Subcutaneous abdominal adipose tissue (tissue), 5 donors: ENCODE measurements at regions not wholly inside any gene's neighbourhood (a gene's known extent, or its start where the extent isn't known, plus 50 kb on each side); places are given as distances from the start of the nearest gene placed in this dataset.

Experiments used
- H3K27ac ChIP-seq: one replicate; pipeline ENCODE4 v1.7.0; 2013; ENCODE audit warnings: low read depth, mild to moderate bottlenecking, inconsistent platforms, low read length, moderate library complexity
- H3K27me3 ChIP-seq, 5 donors: one replicate each; pipeline ENCODE4 v1.7.0; 2013; ENCODE audit warnings: low read length in 5 of 5, inconsistent platforms in 1 of 5; ENCODE audit not compliant: control insufficient read depth in 5 of 5, insufficient read depth in 4 of 5
- H3K36me3 ChIP-seq, 5 donors: one replicate each; pipeline ENCODE4 v1.7.0; 2013; ENCODE audit warnings: low read length in 5 of 5; ENCODE audit not compliant: control insufficient read depth in 5 of 5, insufficient read depth in 5 of 5
- H3K4me1 ChIP-seq, 5 donors: one replicate each; pipeline ENCODE4 v1.7.0; 2013; ENCODE audit warnings: low read length in 5 of 5, mild to moderate bottlenecking in 3 of 5, moderate library complexity in 1 of 5; ENCODE audit not compliant: control insufficient read depth in 5 of 5, insufficient read depth in 5 of 5
- H3K4me3 ChIP-seq, 5 donors: one replicate each; pipeline ENCODE4 v1.7.0; 2013; ENCODE audit warnings: low read length in 5 of 5, low read depth in 1 of 5
- H3K9ac ChIP-seq, 5 donors: one replicate each; pipeline ENCODE4 v1.7.0; 2013; ENCODE audit warnings: low read length in 5 of 5, mild to moderate bottlenecking in 4 of 5, moderate library complexity in 3 of 5
- H3K9me3 ChIP-seq, 5 donors: one replicate each; pipeline ENCODE4 v1.7.0; 2013; ENCODE audit warnings: low read length in 5 of 5; ENCODE audit not compliant: control insufficient read depth in 5 of 5
- donor health status: healthy.
- donor health status: healthy.
- donor health status: healthy.
- donor health status: healthy.
- donor health status: healthy.

GRCh38 chr12:124094733-124095132 is 121.7 kb downstream of the ZNF664 start:
- H3K4me1 ChIP-seq, result no peaks in the 10 kb centered on the region
- no peak overlapping the region for H3K27ac ChIP-seq
- H3K9me3 ChIP-seq, result peaks cover 0 to 4% (median 0%) of the 10 kb centered on the region in 5 donors
- H3K4me3 ChIP-seq, result no peak overlapping the region
- H3K27me3 ChIP-seq, result peaks cover 3 to 18% (median 18%) of the 10 kb centered on the region in 5 donors
- no peaks in the 10 kb centered on the region for H3K36me3 ChIP-seq
- H3K9ac ChIP-seq, result no peak overlapping the region

GRCh38 chr12:124096109-124096508 is 123.1 kb downstream of the ZNF664 start:
- H3K4me3 ChIP-seq, result no peak overlapping the region
- H3K9ac ChIP-seq, result no peak overlapping the region
- H3K4me1 ChIP-seq, result no peaks in the 10 kb centered on the region
- no peak overlapping the region for H3K27ac ChIP-seq
- H3K36me3 ChIP-seq, result no peaks in the 10 kb centered on the region
- H3K27me3 ChIP-seq, result peaks cover 3 to 18% (median 18%) of the 10 kb centered on the region in 5 donors
- H3K9me3 ChIP-seq, result peaks cover 0 to 4% (median 0%) of the 10 kb centered on the region in 5 donors

- H3K9me3 ChIP-seq, result peaks cover 0 to 4% (median 0%) of the 10 kb centered on the region in 5 donors
- no peak overlapping the region for H3K4me3 ChIP-seq
- no peak overlapping the region for H3K9ac ChIP-seq
- no peak overlapping the region for H3K27ac ChIP-seq
- peaks cover 3 to 18% (median 18%) of the 10 kb centered on the region in 5 donors for H3K27me3 ChIP-seq
- H3K36me3 ChIP-seq, result no peaks in the 10 kb centered on the region
- H3K4me1 ChIP-seq, result no peaks in the 10 kb centered on the region
Measured at GRCh38 chr12:124096869-124097434, 123.9 kb downstream of the ZNF664 start.

GRCh38 chr12:124097701-124098100 is 124.7 kb downstream of the ZNF664 start:
- peaks cover 0 to 3% (median 0%) of the 10 kb centered on the region in 5 donors for H3K9me3 ChIP-seq
- peaks cover 3 to 18% (median 18%) of the 10 kb centered on the region in 5 donors for H3K27me3 ChIP-seq
- H3K9ac ChIP-seq, result no peak overlapping the region
- H3K4me3 ChIP-seq, result no peak overlapping the region
- no peak overlapping the region for H3K27ac ChIP-seq
- no peaks in the 10 kb centered on the region for H3K4me1 ChIP-seq
- H3K36me3 ChIP-seq, result no peaks in the 10 kb centered on the region

GRCh38 chr12:124098101-124098757 is 125.2 kb downstream of the ZNF664 start:
- Histone ChIP-seq H3K9ac (no peak overlapping the region), H3K27ac (no peak overlapping the region)

GRCh38 chr12:124098887-124099286 is 125.9 kb downstream of the ZNF664 start:
- no peak overlapping the region for H3K9ac ChIP-seq
- no peak overlapping the region for H3K27ac ChIP-seq
- H3K36me3 ChIP-seq, result no peaks in the 10 kb centered on the region
- H3K4me1 ChIP-seq, result no peaks in the 10 kb centered on the region
- H3K27me3 ChIP-seq, result peaks cover 3 to 18% (median 18%) of the 10 kb centered on the region in 5 donors
- no peak overlapping the region for H3K4me3 ChIP-seq
- H3K9me3 ChIP-seq, result no peaks in the 10 kb centered on the region

More at GRCh38 chr12:124098101-124098757, 125.2 kb downstream of the ZNF664 start:
- no peaks in the 10 kb centered on the region for H3K9me3 ChIP-seq
- H3K27me3 ChIP-seq, result peaks cover 3 to 18% (median 18%) of the 10 kb centered on the region in 5 donors
- H3K4me3 ChIP-seq, result no peak overlapping the region
- no peaks in the 10 kb centered on the region for H3K36me3 ChIP-seq
- H3K4me1 ChIP-seq, result no peaks in the 10 kb centered on the region

GRCh38 chr12:124099661-124100060 is 126.6 kb downstream of the ZNF664 start:
- H3K27ac ChIP-seq, result no peak overlapping the region
- no peaks in the 10 kb centered on the region for H3K9me3 ChIP-seq
- no peaks in the 10 kb centered on the region for H3K36me3 ChIP-seq
- no peak overlapping the region for H3K4me3 ChIP-seq
- H3K9ac ChIP-seq, result no peak overlapping the region
- H3K4me1 ChIP-seq, result no peaks in the 10 kb centered on the region
- H3K27me3 ChIP-seq, result peaks cover 3 to 18% (median 18%) of the 10 kb centered on the region in 5 donors

GRCh38 chr12:124100572-124101178 is 127.7 kb downstream of the ZNF664 start:
- H3K9ac ChIP-seq, result no peak overlapping the region
- H3K27ac ChIP-seq, result no peak overlapping the region

GRCh38 chr12:124105546-124105945 is 132.5 kb downstream of the ZNF664 start:
- Histone ChIP-seq H3K4me1 (no peaks in the 10 kb centered on the region), H3K9me3 (no peaks in the 10 kb centered on the region), H3K9ac (no peak overlapping the region), H3K4me3 (no peak overlapping the region), H3K27me3 (no peaks in the 10 kb centered on the region), H3K27ac (no peak overlapping the region), H3K36me3 (no peaks in the 10 kb centered on the region)

More at GRCh38 chr12:124100572-124101178, 127.7 kb downstream of the ZNF664 start:
- Histone ChIP-seq H3K36me3 (no peaks in the 10 kb centered on the region), H3K9me3 (no peaks in the 10 kb centered on the region), H3K4me3 (no peak overlapping the region), H3K4me1 (no peaks in the 10 kb centered on the region), H3K27me3 (peaks cover 3 to 18% (median 18%) of the 10 kb centered on the region in 5 donors)

GRCh38 chr12:124107351-124107750 is 134.3 kb downstream of the ZNF664 start:
- Histone ChIP-seq H3K9me3 (no peaks in the 10 kb centered on the region), H3K36me3 (no peaks in the 10 kb centered on the region), H3K4me3 (no peak overlapping the region), H3K27me3 (no peaks in the 10 kb centered on the region), H3K27ac (no peak overlapping the region), H3K4me1 (no peaks in the 10 kb centered on the region), H3K9ac (no peak overlapping the region)
